Muscle layer of duodenum (tissue), 2 donors: ENCODE measurements at regions not wholly inside any gene's neighbourhood (a gene's known extent, or its start where the extent isn't known, plus 50 kb on each side); places are given as distances from the start of the nearest gene placed in this dataset.

ENCODE experiments used
- H3K27ac ChIP-seq: one replicate; pipeline ENCODE4 v1.7.0; 2013; ENCODE audit warnings: mild to moderate bottlenecking, low read length
- H3K27me3 ChIP-seq: one replicate; pipeline ENCODE4 v1.7.0; 2013; ENCODE audit warnings: low read depth, mild to moderate bottlenecking, control low read depth, low read length
- H3K36me3 ChIP-seq, 2 donors: one replicate each; pipeline ENCODE4 v1.7.0; 2013; ENCODE audit warnings: low read length in 2 of 2, control low read depth in 1 of 2, mild to moderate bottlenecking in 1 of 2; ENCODE audit not compliant: insufficient read depth in 2 of 2, control insufficient read depth in 1 of 2
- H3K4me1 ChIP-seq, 2 donors: one replicate each; pipeline ENCODE4 v1.7.0; 2013; ENCODE audit warnings: low read length in 2 of 2, mild to moderate bottlenecking in 2 of 2, control low read depth in 1 of 2, moderate library complexity in 1 of 2; ENCODE audit not compliant: insufficient read depth in 2 of 2, control insufficient read depth in 1 of 2
- H3K4me3 ChIP-seq, 2 donors: one replicate each; pipeline ENCODE4 v1.7.0; 2013; ENCODE audit warnings: low read length in 2 of 2, low read depth in 1 of 2, mild to moderate bottlenecking in 1 of 2
- H3K9me3 ChIP-seq, 2 donors: one replicate each; pipeline ENCODE4 v1.7.0; 2013; ENCODE audit warnings: low read length in 2 of 2, control low read depth in 1 of 2, mild to moderate bottlenecking in 1 of 2; ENCODE audit not compliant: control insufficient read depth in 1 of 2
- donor health status: healthy.

GRCh38 chr6:170116636-170117035 is 174.2 kb downstream of the DLL1 start:
- no peak overlapping the region for H3K4me3 ChIP-seq

DNA sequence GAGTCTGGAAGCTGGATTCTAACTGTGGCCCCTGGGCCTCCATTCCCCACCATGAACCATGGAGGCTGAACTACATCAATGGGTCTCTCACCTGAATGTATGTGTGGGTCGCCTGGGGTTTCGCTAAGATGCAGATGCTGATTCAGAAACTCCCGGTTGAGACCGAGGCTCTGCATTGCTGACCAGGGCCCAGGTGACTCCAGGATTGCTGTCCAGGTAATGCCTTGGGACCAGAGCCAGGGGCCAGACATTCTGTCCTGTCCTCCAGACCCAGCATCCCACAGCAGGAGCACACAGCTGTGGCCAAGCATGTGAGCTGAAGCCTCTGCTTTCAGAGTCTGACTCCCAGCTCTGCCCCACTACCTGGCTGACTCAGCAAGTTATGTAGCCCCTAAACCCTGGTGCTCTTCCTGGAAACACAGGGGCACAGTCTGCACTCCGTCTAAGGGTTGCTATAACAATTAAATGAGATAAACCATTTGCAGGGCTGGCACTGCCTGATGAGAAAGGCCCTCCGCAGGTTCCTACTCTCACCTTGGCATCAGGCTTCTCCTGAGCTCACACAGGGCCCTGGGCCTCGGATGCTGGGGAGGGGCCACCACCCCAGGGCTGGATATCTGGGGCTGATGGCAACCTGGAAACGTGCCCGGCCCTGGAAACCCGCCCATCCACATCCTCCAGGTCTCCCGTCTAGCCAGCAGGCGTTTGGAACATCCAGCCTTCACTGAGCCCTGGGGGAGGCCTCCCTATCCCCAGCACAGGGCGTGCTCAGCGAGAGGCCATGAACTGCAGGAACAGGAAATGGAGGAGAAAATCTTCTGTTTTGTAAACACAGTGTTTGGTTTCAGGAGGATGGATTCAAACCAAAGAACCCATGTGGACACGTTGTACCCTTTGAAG is 175.7 kb downstream of the DLL1 start:
- H3K36me3 ChIP-seq: no peaks in the 10 kb centered on the region
- H3K4me3 ChIP-seq: no peak overlapping the region
- no peak overlapping the region for H3K27ac ChIP-seq
- peaks cover 0 to 3% of the 10 kb centered on the region in 2 donors for H3K9me3 ChIP-seq
- H3K4me1 ChIP-seq: no peaks in the 10 kb centered on the region
- H3K27me3 ChIP-seq: no peaks in the 10 kb centered on the region

More at GRCh38 chr6:170116636-170117035, 174.2 kb downstream of the DLL1 start:
- no peak overlapping the region for H3K27ac ChIP-seq
- peaks cover 0 to 3% of the 10 kb centered on the region in 2 donors for H3K9me3 ChIP-seq
- H3K36me3 ChIP-seq: no peaks in the 10 kb centered on the region
- no peaks in the 10 kb centered on the region for H3K27me3 ChIP-seq
- H3K4me1 ChIP-seq: no peaks in the 10 kb centered on the region

DNA sequence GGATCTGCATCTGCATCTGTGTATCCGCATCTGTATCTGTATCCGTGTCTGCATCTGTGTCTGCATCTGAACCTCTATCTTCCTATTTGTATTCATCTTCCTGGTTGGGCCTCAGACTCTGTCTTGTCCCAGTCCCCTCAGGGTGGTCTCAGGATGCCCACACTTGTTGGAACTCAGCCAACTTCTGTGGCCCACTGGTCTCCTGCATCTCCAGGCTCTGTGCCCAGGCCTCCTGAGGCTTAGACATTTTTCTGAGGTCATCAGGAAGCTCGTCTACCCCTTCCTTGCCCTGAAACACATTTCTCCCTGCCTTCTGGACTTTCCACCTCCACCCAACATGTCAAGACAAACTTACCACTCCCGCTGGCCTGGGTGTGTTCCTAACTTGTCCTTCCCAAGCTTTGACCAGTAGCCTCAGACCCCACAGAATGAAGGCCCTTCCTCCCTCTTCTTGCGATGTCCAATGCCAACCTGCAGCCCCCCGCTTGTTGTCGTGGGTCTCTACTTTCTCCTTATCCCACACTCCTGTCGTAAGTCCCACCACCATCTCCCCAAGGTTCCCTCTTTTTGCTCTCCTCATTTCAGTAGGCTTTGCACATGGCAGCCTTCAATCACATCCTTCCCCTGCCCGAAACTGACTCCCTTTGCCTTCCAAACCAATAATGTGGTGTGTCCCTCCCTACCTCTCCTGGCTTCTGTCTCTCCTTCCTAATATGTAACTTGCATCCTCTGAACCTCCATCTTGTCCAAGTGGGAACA is 176.5 kb downstream of the DLL1 start:
- no peaks in the 10 kb centered on the region for H3K4me1 ChIP-seq
- no peak overlapping the region for H3K4me3 ChIP-seq
- H3K27me3 ChIP-seq: no peaks in the 10 kb centered on the region
- H3K36me3 ChIP-seq: no peaks in the 10 kb centered on the region
- no peak overlapping the region for H3K27ac ChIP-seq
- no peaks in the 10 kb centered on the region for H3K9me3 ChIP-seq

DNA sequence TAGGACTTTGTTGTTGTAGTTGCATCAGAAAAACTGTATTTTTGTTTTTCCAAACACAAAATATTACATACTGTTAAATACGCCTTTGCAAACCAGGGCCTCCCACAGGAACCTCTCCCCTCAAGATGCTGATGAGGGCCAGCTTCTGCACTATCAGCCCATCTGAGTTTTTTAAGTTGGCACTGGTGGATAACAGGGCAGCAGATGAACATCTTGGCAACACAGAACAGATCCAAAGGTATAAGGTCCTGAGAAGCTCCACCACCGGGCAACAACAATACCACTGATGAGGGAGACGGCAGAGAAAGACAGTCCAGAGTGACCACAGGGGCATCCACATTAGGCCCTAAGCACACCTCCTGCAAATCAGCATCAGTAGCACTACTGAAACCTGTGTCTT is 177.7 kb downstream of the DLL1 start:
- Histone ChIP-seq H3K27me3 (no peaks in the 10 kb centered on the region), H3K9me3 (no peaks in the 10 kb centered on the region), H3K4me1 (no peaks in the 10 kb centered on the region), H3K36me3 (no peaks in the 10 kb centered on the region), H3K27ac (no peak overlapping the region), H3K4me3 (no peak overlapping the region)

GRCh38 chr6:170112583-170112860 is 178.4 kb downstream of the DLL1 start:
- no peaks in the 10 kb centered on the region for H3K36me3 ChIP-seq
- no peak overlapping the region for H3K4me3 ChIP-seq
- H3K27ac ChIP-seq: no peak overlapping the region
- no peaks in the 10 kb centered on the region for H3K4me1 ChIP-seq
- H3K9me3 ChIP-seq: no peaks in the 10 kb centered on the region
- H3K27me3 ChIP-seq: no peaks in the 10 kb centered on the region

- H3K4me3 ChIP-seq: no peak overlapping the region
- no peaks in the 10 kb centered on the region for H3K9me3 ChIP-seq
- H3K36me3 ChIP-seq: no peaks in the 10 kb centered on the region
- no peaks in the 10 kb centered on the region for H3K27me3 ChIP-seq
- no peaks in the 10 kb centered on the region for H3K4me1 ChIP-seq
- H3K27ac ChIP-seq: no peak overlapping the region
Observed at GRCh38 chr6:170111816-170112582, 178.9 kb downstream of the DLL1 start.

GRCh38 chr6:170111141-170111664 is 179.7 kb downstream of the DLL1 start:
- Histone ChIP-seq H3K27ac (no peak overlapping the region), H3K4me1 (no peaks in the 10 kb centered on the region), H3K27me3 (no peaks in the 10 kb centered on the region)

GRCh38 chr6:170110201-170111140 is 180.4 kb downstream of the DLL1 start:
- Histone ChIP-seq H3K36me3 (no peaks in the 10 kb centered on the region), H3K4me1 (no peaks in the 10 kb centered on the region), H3K27ac (no peak overlapping the region), H3K4me3 (no peak overlapping the region), H3K27me3 (no peaks in the 10 kb centered on the region), H3K9me3 (no peaks in the 10 kb centered on the region)

More at GRCh38 chr6:170111141-170111664, 179.7 kb downstream of the DLL1 start:
- Histone ChIP-seq H3K4me3 (no peak overlapping the region), H3K9me3 (no peaks in the 10 kb centered on the region), H3K36me3 (no peaks in the 10 kb centered on the region)

DNA sequence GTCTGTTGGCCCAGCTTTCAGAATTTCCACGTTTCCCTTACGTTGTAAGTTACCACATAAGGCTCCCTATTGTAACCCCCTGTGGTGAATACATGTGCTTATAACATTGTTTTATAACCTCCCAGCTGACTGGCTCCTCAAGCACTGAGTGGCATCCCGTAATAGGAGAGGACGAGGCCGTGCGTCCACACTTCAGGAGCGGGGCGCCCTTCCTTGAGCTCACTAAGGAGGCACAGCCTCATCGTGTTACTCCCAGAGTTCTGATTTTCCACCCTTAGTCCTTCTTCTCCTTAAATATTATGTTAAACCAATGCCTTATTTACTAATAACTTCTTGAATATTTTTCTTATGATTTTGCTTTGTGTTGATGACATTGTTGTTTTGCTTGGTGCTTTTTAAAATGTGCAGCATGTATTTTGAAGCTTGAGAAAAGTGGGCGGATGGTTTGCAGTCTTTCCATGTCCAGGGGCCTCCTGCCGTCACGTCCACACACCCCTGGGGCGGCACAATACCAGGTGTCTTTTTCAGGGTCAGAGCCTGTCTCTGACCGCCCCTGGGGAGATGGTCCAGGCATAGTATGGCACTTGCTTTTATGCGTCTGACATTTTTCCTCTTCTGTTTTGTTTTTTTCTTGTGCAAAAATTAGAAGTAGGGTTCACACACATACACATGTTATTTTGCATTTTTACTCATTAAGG is 181.8 kb downstream of the DLL1 start:
- Histone ChIP-seq H3K27ac (no peak overlapping the region), H3K4me1 (no peaks in the 10 kb centered on the region), H3K27me3 (no peaks in the 10 kb centered on the region), H3K36me3 (no peaks in the 10 kb centered on the region), H3K9me3 (no peaks in the 10 kb centered on the region), H3K4me3 (no peak overlapping the region)

DNA sequence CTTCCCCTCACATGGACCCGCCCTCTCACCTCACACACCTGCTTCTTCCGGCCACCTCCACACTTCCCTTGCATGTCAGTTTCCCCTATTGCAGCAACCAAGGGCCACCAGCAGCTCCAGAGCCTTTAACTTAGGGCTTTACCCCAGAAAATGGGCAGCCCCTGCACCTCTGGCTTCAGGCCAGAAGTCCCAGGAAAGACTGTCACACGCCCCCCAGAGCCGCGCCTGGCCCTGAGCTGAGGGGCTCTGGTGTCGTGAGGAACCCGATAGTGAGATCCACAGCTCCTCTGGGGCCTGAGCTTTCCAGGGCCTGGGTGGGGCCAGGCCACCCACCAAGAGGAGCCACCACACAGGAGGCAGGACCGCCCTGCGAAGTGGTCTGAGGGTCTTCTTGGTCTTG is 182.4 kb downstream of the DLL1 start:
- H3K4me1 ChIP-seq: no peaks in the 10 kb centered on the region
- no peaks in the 10 kb centered on the region for H3K27me3 ChIP-seq
- H3K36me3 ChIP-seq: no peaks in the 10 kb centered on the region
- no peak overlapping the region for H3K4me3 ChIP-seq
- H3K9me3 ChIP-seq: no peaks in the 10 kb centered on the region
- H3K27ac ChIP-seq: no peak overlapping the region
